GM12873 (cell line): ENCODE measurements at regions not wholly inside any gene's neighbourhood (a gene's known extent, or its start where the extent isn't known, plus 50 kb on each side); places are given as distances from the start of the nearest gene placed in this dataset.

Experiments used
- CTCF ChIP-seq: IDR thresholded peaks from 2 replicates; pipeline ENCODE4 v1.5.1; 2012; ENCODE audit warnings: low read depth, mild to moderate bottlenecking, moderate library complexity, low read length, control low read depth; ENCODE audit not compliant: insufficient read depth; ENCODE audit errors: missing control alignments

GRCh38 chr3:67733269-67733950 is 79.0 kb upstream of the SUCLG2 start:
- no peak for TF ChIP-seq CTCF

GRCh38 chr3:67724434-67724833 is 70.0 kb upstream of the SUCLG2 start:
- no peak for TF ChIP-seq CTCF

GRCh38 chr3:67723863-67724262 is 69.5 kb upstream of the SUCLG2 start:
- TF ChIP-seq CTCF = no peak

- TF ChIP-seq CTCF = no peak
These were observed 64.9 kb upstream of the SUCLG2 start for GRCh38 chr3:67719333-67719732.

GRCh38 chr3:67715971-67716370 is 61.6 kb upstream of the SUCLG2 start:
- no peak for TF ChIP-seq CTCF

- no peak for TF ChIP-seq CTCF
These were observed 59.5 kb upstream of the SUCLG2 start for GRCh38 chr3:67713764-67714469.

- no peak for TF ChIP-seq CTCF
These were observed 57.8 kb upstream of the SUCLG2 start for GRCh38 chr3:67712259-67712658.
